SK-N-SH (cell line): ENCODE measurements at regions not wholly inside any gene's neighbourhood (a gene's known extent, or its start where the extent isn't known, plus 50 kb on each side); places are given as distances from the start of the nearest gene placed in this dataset.

Source experiments
- CTCF ChIP-seq: fragments of 200-600 bp; sonication (generic); IDR thresholded peaks from 2 replicates; pipeline ENCODE4 v1.6.1; 2017; ENCODE audit warnings: antibody characterized with exemption, mild to moderate bottlenecking, moderate library complexity
- ELF1 ChIP-seq: IDR thresholded peaks from 2 replicates; pipeline ENCODE4 v1.4.0; 2012
- POLR2AphosphoS5 ChIP-seq: IDR thresholded peaks from 2 replicates; pipeline ENCODE4 v1.6.1; 2012; ENCODE audit warnings: low read depth, low read length
- RAD21 ChIP-seq: IDR thresholded peaks from 2 replicates; pipeline ENCODE4 v1.6.1; 2012; ENCODE audit warnings: mild to moderate bottlenecking, low read length
- RCOR1 ChIP-seq: fragments of 150-350 bp; IDR thresholded peaks from 2 replicates; pipeline ENCODE4 v1.6.1; 2017; ENCODE audit warnings: antibody characterized with exemption, low read length
- USF2 ChIP-seq: fragments of 150-350 bp; IDR thresholded peaks from 2 replicates; pipeline ENCODE4 v1.6.1; 2017; ENCODE audit warnings: antibody characterized with exemption, low read length, low read depth, borderline replicate concordance
- YY1 ChIP-seq: IDR thresholded peaks from 2 replicates; pipeline ENCODE4 v1.4.0; 2012; ENCODE audit warnings: low read depth, mild to moderate bottlenecking
- TF ChIP-seq, protein P1 (sequence below): IDR thresholded peaks from 2 replicates; pipeline ENCODE4 v1.4.0; 2012; ENCODE audit warnings: low read depth, borderline replicate concordance

GRCh38 chr17:34740565-34741520 lies 161.5 kb downstream of the TMEM132E start:
- no peak for TF ChIP-seq CTCF
- no peak for TF ChIP-seq ELF1
- TF ChIP-seq POLR2AphosphoS5, result no peak
- TF ChIP-seq RAD21, result no peak
- TF ChIP-seq, protein P1, sequence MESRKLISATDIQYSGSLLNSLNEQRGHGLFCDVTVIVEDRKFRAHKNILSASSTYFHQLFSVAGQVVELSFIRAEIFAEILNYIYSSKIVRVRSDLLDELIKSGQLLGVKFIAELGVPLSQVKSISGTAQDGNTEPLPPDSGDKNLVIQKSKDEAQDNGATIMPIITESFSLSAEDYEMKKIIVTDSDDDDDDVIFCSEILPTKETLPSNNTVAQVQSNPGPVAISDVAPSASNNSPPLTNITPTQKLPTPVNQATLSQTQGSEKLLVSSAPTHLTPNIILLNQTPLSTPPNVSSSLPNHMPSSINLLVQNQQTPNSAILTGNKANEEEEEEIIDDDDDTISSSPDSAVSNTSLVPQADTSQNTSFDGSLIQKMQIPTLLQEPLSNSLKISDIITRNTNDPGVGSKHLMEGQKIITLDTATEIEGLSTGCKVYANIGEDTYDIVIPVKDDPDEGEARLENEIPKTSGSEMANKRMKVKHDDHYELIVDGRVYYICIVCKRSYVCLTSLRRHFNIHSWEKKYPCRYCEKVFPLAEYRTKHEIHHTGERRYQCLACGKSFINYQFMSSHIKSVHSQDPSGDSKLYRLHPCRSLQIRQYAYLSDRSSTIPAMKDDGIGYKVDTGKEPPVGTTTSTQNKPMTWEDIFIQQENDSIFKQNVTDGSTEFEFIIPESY, result no peak
- TF ChIP-seq YY1, result no peak
- no peak for TF ChIP-seq RCOR1
- no peak for TF ChIP-seq USF2
